ENCODE measurements at regions not wholly inside any gene's neighbourhood (a gene's known extent, or its start where the extent isn't known, plus 50 kb on each side); places are given as distances from the start of the nearest gene placed in this dataset.

DNA sequence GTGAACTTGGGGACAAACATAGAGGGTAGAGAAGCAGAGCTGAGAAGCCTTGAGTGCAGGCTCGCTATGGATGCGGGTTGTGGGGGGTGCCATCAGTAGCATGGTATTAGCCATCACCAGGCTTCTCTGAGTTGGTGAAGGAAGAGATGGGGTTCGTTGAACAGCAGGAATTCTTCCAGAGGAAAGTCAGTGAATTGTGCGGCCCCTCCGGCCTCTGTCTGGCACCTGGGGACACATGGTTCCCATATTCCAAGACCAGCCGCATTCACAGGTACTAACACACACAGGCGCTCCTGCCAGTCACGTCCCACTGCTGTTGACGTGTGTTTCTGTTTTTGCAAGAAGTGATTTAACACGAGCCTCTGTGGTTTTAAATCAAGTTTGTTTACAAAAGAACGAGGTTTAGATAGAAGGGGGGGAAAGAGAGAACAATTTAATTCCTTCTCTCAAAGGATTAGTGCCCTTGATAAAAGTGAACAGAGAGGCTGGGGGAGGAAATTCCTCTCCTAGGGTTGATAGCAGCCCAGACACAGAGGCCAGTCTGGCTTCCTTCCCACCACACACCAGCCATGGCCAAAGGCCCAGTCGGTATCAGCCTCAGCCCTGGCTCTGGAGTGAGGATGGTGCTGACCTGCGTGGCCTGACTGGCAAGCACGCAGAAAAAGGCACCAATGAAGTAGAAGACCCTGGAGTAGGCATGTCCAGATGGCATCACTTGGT, 252.6 kb upstream of the IGFBP3 start:
- no peak for DNase-seq

DNA sequence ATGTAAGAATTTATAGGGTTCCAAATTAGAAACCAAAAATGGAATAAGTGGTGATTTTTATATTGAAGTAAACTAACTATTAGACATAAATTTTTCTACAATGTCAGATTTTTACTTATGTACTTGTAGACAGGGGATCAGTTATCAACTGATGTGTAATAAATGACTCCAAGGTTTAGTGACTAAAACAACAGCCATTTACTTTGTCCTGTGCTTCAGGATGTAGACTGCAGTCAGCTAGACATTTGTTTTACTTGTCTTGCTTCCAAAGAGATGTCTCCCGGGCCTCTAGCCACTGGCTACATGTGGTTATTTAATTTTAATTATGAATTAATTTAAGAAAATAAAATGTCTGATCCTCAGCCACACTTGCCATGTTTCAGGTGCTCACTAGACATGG, 249.7 kb upstream of the IGFBP3 start:
- DNase-seq = no peak

DNA sequence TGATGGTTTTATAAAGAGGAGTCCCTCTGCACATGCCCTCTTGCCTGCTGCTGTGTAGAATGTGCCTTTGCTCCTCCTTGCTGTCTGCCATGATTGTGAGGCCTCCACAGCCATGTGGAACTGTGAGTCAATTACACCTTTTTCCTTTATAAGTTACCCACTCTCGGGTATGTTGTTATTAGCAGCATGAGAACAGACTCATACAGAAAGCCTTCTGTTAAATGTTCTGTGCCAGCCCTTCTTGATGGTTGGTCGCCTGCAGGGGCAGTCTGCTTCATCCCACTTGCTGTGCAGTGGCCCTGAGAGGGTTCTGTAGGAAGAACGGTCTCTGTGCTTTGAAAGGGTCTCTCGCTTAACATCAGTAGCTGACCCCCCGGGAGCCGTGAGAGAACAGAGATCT, 248.9 kb upstream of the IGFBP3 start:
- no peak for DNase-seq

GRCh38 chr7:46169384-46169755, 248.3 kb upstream of the IGFBP3 start:
- DNase-seq = no peak

GRCh38 chr7:46168671-46169383, 247.8 kb upstream of the IGFBP3 start:
- no peak for DNase-seq

DNA sequence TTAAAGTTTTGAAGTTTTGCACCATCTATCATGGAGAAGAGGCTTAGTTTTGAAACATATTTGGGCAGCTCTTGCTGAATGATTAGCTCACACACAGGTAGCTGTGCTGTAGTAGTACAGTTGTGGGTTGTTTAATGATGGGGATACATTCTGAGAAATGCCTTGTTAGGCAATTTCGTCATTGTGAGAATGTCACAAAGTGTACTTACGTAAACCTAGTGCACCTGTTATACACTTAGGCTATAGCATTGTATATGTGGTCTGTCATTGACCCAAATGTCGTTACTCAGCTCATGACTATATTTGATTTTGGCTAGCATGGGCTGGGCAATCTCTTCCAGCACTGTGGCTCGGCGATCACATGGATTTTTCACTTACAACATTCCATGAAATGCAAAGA, 247.2 kb upstream of the IGFBP3 start:
- DNase-seq = no peak

DNA sequence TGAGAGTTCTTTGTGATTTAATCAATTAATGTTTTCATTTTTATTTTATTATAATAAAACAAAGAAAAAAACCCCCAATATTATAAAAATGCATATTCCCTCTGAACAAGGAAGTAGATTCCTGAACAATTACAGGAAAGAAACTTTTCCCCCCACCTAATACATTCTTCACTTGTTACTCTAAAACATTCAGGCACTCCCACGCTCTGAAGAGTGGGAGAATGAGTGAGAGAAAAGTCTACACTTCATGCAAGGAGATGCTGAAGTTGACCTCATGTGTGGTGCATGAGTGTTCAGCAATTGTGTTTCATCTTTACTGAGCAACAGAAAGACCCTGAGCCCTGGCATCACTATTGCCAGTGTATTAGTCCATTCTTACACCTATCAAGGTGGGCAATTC, 244.2 kb upstream of the IGFBP3 start:
- DNase-seq = no peak

- no peak for DNase-seq
These were observed 243.6 kb upstream of the IGFBP3 start for GRCh38 chr7:46164629-46165028.

GRCh38 chr7:46163246-46163645, 242.2 kb upstream of the IGFBP3 start:
- no peak for DNase-seq

DNA sequence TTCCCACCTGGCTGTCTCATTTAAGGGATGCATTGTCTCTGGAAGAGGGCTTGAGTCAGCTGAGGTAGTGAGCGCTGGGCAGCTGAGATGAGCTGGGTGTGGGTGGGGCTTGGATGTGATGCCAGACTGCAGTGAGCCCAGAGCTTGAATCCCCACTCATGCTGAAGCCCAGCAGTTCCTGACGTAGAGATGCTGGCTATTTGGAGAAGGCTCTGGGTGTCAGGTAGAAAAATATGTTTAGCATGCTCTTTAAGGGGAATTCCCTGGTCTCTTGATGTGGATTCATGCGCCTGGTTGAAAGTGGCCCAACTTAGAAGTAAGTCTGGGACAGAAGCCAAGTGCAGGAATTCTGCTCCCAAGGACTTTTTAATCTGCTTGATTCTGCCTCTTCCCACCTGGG, 241.5 kb upstream of the IGFBP3 start:
- DNase-seq = no peak

GRCh38 chr7:46160861-46161260, 239.8 kb upstream of the IGFBP3 start:
- DNase-seq = no peak

DNA sequence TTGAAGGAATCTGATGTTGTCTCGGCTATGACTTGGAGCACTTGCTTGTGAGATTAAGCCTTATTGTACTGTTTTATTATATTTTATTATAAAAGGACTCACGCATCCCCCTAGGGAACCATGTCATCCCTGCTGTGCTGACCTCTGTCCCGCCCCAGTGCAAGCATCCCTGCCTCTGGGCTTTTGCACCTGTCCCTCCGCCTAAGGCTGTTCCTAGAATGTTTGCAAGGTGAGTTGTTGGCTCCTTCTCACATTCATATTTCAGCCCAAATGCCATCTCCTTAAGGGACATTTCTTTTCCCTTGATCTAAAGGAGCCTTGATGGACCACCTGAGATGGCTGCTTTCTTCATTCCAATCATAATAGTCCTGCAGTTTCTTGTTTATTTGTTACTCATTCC, 236.9 kb upstream of the IGFBP3 start:
- DNase-seq = no peak

DNA sequence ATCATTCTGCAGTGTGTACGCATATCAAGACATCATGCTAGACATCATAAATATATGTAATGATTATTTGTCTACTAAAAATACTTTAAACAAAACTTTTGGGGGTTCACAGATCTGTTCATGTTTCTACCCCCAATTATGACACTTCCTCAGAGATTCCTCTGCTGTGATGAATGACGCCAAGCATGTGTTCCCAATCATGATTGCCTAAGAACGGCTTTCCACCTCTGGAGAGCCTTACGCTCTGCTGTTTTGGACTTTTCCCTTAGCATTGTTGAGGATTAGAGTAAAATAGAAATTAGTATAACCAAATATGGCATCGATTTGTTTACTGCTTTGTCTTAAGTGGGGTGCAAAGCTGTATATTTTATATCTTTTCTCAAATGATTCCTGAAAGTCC, 236.3 kb upstream of the IGFBP3 start:
- no peak for DNase-seq

GRCh38 chr7:46156853-46157252, 235.8 kb upstream of the IGFBP3 start:
- DNase-seq = no peak

GRCh38 chr7:46156086-46156485, 235.0 kb upstream of the IGFBP3 start:
- no peak for DNase-seq

GRCh38 chr7:46155367-46155766, 234.3 kb upstream of the IGFBP3 start:
- no peak for DNase-seq

DNA sequence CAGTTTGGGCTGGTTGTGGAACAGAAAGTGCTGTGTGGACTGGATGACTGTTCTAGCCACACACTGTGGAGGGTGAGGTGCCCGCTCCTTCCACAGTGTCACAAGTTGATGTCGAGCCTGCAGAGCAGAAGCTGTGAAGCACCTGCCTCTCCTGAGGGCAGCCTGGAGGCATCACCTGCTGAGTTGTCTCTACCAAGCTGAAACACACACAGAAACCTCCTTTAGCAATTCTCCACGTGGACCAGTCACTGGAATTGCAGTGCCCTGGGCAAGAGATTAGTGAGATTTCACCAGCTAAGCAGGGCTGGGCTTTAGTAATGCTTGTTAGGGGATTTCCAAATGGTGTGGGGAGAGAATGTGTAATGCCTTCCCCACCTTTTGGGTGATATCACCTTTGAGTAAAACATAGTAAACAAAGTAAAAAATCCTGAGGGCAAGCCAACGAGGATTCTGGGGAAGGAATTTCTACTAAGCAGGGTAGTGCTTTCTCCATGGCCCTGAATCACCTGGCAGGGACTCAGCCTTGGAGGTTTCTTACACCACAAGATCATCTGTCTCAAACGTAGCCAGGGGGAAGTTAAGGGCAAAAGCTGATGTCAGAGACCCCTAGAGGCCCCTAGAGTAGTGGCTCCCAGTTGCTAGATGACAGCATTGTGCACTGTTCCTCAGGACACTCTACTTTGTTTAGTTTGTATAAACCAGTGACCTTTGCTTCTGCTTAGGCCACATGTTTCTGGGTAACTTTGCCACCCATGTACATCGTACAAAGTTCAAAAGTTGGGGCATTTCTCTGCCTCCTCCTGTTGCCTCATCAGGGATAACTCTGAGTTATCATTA, 233.1 kb upstream of the IGFBP3 start:
- DNase-seq = no peak

GRCh38 chr7:46153583-46153950, 232.5 kb upstream of the IGFBP3 start:
- DNase-seq = no peak

- no peak for DNase-seq
These were observed 231.6 kb upstream of the IGFBP3 start for GRCh38 chr7:46152696-46153095.

GRCh38 chr7:46150721-46151120, 229.6 kb upstream of the IGFBP3 start:
- DNase-seq = no peak

- no peak for DNase-seq
These were observed 229.1 kb upstream of the IGFBP3 start for GRCh38 chr7:46150202-46150601.

DNA sequence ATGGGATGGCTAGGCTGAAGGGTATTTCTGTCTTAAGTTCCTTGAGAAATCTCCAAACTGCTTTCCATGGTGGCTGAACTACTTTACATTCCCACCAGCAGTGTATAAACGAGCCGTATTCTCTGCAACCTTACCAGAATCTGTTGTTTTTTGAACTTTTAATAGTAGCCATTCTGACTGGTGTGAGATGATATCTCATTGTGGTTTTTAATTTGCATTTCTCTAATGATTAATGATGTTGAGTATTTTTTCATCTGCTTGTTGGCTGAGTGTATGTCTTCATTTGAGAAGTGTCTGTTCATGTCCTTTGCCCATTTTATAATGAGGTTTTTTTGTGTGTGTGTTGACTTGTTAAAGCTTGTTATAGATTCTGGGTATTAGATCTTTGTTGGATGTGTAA, 226.8 kb upstream of the IGFBP3 start:
- no peak for DNase-seq

DNA sequence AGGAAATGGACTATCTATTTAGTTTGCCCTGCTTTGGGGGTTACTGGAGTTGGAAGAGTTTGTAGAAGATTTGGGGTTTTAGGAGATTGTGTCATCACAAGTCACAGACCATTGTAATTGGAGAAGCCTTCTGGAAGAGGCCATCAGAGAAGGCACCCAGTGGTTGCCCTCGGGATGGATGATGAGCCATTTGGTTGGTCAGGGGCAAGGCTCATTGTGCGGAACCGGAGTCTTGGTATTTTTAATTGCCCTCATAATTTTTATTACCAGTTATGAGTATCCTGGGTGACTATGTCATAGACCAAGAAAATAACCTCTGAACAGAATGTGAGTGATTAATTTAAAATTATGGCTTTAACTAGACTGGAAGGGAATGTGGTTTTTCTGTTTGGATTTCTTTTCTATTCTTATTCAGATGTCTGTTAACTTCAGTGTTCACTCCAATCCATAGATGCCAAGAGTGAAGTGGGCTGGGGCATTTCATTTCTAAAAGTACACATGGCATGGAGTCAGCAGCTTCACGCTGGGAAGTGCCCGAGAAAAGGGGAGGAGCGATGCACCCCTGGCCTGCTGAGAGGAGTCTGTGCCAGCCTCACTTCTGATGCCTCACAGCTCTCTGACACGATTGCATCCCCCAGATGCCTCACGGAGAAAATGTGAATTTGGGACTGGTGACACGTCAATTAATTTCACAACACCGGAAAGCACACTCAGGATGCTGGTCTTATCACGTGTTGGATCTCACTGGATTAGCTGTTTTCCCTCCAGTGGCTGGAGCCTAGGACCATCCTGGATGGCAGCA, 225.6 kb upstream of the IGFBP3 start:
- no peak for DNase-seq
